Retinal pigment epithelial cell (primary cell): ENCODE measurements at regions not wholly inside any gene's neighbourhood (a gene's known extent, or its start where the extent isn't known, plus 50 kb on each side); places are given as distances from the start of the nearest gene placed in this dataset.

Source experiments
- DNase-seq: peaks from one replicate; pipeline ENCODE4 v3.0.0-alpha.2; 2010; ENCODE audit warnings: low read depth
- H3K4me3 ChIP-seq: 2 replicates; pipeline ENCODE4 v1.5.1; 2011; ENCODE audit warnings: mild to moderate bottlenecking, low read length, control low read depth, moderate library complexity
- TF ChIP-seq, protein P1 (sequence below): conservative IDR thresholded peaks from 2 replicates; pipeline ENCODE4 v1.5.1; 2011; ENCODE audit warnings: low read depth, low read length, control low read depth, inconsistent platforms

DNA sequence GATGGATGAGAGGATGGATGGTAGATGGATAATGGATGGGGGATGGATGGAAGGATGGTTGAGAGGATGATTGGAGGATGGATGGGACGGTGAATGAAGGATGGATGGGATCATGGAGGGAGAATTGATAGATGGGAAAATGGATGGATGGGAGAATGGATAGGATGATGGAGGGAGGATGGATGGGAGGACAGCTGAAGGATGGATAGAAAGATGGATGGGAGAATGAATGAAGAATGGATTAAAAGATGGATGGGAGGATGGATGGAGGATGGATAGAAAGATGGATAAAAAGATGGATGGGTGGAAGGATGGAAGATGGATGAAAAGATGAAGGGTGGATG lies 218.3 kb upstream of the IER5L start:
- DNase-seq, result no peak
- H3K4me3 ChIP-seq, result no peak overlapping the region
- TF ChIP-seq, protein P1, sequence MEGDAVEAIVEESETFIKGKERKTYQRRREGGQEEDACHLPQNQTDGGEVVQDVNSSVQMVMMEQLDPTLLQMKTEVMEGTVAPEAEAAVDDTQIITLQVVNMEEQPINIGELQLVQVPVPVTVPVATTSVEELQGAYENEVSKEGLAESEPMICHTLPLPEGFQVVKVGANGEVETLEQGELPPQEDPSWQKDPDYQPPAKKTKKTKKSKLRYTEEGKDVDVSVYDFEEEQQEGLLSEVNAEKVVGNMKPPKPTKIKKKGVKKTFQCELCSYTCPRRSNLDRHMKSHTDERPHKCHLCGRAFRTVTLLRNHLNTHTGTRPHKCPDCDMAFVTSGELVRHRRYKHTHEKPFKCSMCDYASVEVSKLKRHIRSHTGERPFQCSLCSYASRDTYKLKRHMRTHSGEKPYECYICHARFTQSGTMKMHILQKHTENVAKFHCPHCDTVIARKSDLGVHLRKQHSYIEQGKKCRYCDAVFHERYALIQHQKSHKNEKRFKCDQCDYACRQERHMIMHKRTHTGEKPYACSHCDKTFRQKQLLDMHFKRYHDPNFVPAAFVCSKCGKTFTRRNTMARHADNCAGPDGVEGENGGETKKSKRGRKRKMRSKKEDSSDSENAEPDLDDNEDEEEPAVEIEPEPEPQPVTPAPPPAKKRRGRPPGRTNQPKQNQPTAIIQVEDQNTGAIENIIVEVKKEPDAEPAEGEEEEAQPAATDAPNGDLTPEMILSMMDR, result no peak

GRCh38 chr9:129395633-129396364 lies 217.7 kb upstream of the IER5L start:
- DNase-seq, result no peak
- TF ChIP-seq, protein P1, result no peak
- H3K4me3 ChIP-seq, result no peak overlapping the region

GRCh38 chr9:129394886-129395279 lies 216.8 kb upstream of the IER5L start:
- no peak overlapping the region for H3K4me3 ChIP-seq
- DNase-seq, result no peak
- TF ChIP-seq, protein P1, result no peak

DNA sequence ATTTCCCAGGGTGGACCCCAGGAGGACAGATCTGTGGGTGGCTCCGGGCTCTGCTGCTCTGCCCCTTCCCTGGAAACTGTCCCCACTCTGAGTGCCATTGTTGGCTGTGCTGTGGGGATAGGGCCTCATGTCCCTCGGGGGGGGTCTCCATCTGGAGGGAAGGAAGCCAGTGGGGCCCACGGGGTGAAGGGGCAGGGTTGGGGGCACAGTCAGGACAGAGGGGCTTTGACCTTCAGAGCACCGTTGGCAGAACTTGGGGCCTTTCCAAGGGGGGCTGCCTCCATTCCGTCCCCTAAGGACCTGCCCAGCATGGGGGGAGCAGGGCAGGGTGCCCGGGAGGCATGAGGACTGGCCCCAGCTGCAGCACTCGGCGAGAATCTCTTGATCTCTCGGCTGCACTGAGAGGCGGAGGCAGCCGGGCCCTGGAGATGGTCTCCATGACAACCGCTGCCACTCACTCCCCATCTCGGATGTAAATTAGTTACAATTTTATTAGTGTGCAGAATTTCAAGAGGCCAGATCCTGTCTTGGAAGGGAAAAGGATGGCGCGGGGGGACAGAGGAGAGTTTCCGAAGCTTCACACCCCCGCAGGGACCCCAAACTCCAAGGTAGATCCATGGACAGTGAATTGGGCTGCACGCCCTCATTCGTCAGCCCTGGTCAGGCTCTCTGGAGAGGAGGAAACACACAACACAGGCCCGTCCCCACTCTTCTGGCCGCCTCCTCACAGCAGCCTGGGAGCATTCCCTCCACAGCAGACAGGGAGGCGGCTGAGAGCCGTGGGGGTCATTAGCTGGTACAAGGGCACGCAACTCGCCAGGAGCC lies 216.2 kb upstream of the IER5L start:
- no peak for DNase-seq
- TF ChIP-seq, protein P1, result no peak
- H3K4me3 ChIP-seq, result no peak overlapping the region

- no peak for DNase-seq
- TF ChIP-seq, protein P1, result no peak
- H3K4me3 ChIP-seq, result no peak overlapping the region
These were observed 215.0 kb upstream of the IER5L start for GRCh38 chr9:129393064-129393463.

DNA sequence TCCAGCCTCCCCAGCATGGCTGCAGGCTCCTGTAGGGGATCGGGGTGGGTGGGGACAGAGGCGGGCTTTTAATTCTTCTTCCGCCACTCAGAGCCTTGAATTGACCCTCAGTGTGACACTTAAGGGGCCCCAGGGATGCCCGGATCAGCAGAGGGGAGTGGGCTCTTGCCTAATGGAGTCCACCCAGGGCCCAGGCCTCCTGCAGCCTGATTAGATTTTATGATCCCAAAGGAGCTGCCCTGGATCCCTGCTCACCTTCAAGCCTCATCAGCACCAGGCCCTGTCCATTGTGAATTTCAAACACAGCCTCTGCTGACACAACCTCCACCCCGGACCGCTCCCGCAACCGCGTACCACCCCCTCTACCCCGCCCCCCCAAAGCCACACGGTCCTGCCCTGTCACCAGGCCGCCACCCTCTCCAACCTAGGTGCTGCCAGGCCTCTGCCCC lies 214.1 kb upstream of the IER5L start:
- TF ChIP-seq, protein P1, result no peak
- H3K4me3 ChIP-seq, result no peak overlapping the region
- no peak for DNase-seq
